Sigmoid colon (tissue), 6 donors: ENCODE measurements at regions not wholly inside any gene's neighbourhood (a gene's known extent, or its start where the extent isn't known, plus 50 kb on each side); places are given as distances from the start of the nearest gene placed in this dataset.

Source experiments
- DNase-seq: peaks from one replicate; pipeline ENCODE4 v3.0.0-alpha.2; 2019
- H3K27ac ChIP-seq, 4 donors: fragments of 200-600 bp; sonication (generic); one replicate each; pipeline ENCODE4 v1.5.1; 2016 to 2019; ENCODE audit warnings: mild to moderate bottlenecking in 1 of 4
- H3K27me3 ChIP-seq, 3 donors: fragments of 200-600 bp; sonication (generic); one replicate each; pipeline ENCODE4 v1.5.1; 2019; ENCODE audit warnings: mild to moderate bottlenecking in 1 of 3
- H3K36me3 ChIP-seq, 4 donors: fragments of 200-600 bp; sonication (generic); one replicate each; pipeline ENCODE4 v1.5.1; 2016 to 2019
- H3K4me1 ChIP-seq, 4 donors: fragments of 200-600 bp; sonication (generic); one replicate each; pipeline ENCODE4 v1.5.1; 2017 to 2019
- H3K4me3 ChIP-seq, 4 donors: fragments of 200-600 bp; sonication (generic); one replicate each; pipeline ENCODE4 v1.5.1; 2017 to 2019; ENCODE audit warnings: mild to moderate bottlenecking in 2 of 4, moderate library complexity in 1 of 4
- H3K9me3 ChIP-seq, 4 donors: fragments of 200-600 bp in 3 of 4; sonication (generic) in 3 of 4; one replicate each; pipeline versions ENCODE4 v1.5.1 to v1.6.1; 2013 to 2019
- EP300 ChIP-seq, 4 donors: sonication (generic); formaldehyde crosslinking; IDR thresholded peaks; one replicate each; pipeline ENCODE4 v1.6.1; 2017; ENCODE audit warnings: antibody characterized with exemption in 4 of 4
- POLR2A ChIP-seq, 2 donors: fragments of 450-650 bp; IDR thresholded peaks; one replicate each; pipeline ENCODE4 v1.6.1; 2016; ENCODE audit warnings: antibody characterized with exemption in 2 of 2, mild to moderate bottlenecking in 2 of 2, moderate library complexity in 2 of 2
- POLR2AphosphoS5 ChIP-seq, 4 donors: sonication (generic); formaldehyde crosslinking; IDR thresholded peaks; one replicate each; pipeline ENCODE4 v1.6.1; 2017; ENCODE audit warnings: antibody characterized with exemption in 4 of 4
- WGBS, 2 donors: extraction: QIAGEN DNeasy Blood & Tissue Kit; methylation state at CpG; one replicate each; pipeline ENCODE4 v1.1.7; 2013; 5-methylcytosine and 5-hydroxymethylcytosine counted together
- intact Hi-C: fragments of 100-400 bp; cut with DNase I; formaldehyde crosslinking; loops from one replicate; pipeline ENCODE4 v1.15.1; 2023
- TF ChIP-seq, protein P1 (sequence below), 4 experiments: fragments of 450-650 bp in 3 of 4; fragments of 200-600 bp in 1 of 4; IDR thresholded peaks; one replicate each; pipeline ENCODE4 v1.5.1; 2016 to 2019; ENCODE audit warnings: antibody characterized with exemption in 4 of 4, mild to moderate bottlenecking in 3 of 4, moderate library complexity in 2 of 4
- donor health status: healthy with polysubstance abuse.
- donor health status: healthy.

DNA sequence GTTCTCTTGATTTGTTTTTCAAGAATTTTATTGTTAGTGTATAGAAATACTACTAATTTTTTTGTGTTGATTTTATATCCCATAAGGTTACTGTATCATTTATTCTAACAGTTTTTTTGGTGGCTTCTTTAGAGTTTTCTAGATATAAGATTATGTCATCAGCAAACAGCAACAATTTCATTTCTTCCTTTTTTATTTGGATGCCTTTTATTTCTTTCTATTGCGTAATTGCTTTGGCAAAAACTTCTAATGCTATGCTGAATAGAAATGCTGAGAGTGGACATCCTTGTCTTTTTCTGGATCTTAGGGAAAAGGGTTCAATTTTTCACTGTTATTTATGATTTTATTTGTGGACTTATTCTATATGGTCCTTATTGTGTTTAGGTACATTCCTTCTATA, 298.8 kb downstream of the RPRM start:
- Histone ChIP-seq H3K4me3 (no peak overlapping the region), H3K27me3 (no peaks in the 10 kb centered on the region), H3K4me1 (no peaks in the 10 kb centered on the region), H3K27ac (no peak overlapping the region), H3K36me3 (no peaks in the 10 kb centered on the region), H3K9me3 (no peaks in the 10 kb centered on the region)
- no peak for DNase-seq
- intact Hi-C loops = no loop called here
- TF ChIP-seq EP300 (IDR thresholded peaks at IDR 0.05) = no peak
- WGBS, 2 donors = 93 to 97% methylated on average over 1 of the region's 1 CpG

- H3K36me3 ChIP-seq = no peaks in the 10 kb centered on the region
- no peaks in the 10 kb centered on the region for H3K27me3 ChIP-seq
- H3K9me3 ChIP-seq = peaks cover 0 to 2% (median 0%) of the 10 kb centered on the region in 4 donors
- intact Hi-C loops = no loop called here
- H3K4me1 ChIP-seq = peaks cover 0 to 3% (median 0%) of the 10 kb centered on the region in 4 donors
- no peak for DNase-seq
- no peak overlapping the region for H3K4me3 ChIP-seq
- H3K27ac ChIP-seq = no peak overlapping the region
- TF ChIP-seq, protein P1, sequence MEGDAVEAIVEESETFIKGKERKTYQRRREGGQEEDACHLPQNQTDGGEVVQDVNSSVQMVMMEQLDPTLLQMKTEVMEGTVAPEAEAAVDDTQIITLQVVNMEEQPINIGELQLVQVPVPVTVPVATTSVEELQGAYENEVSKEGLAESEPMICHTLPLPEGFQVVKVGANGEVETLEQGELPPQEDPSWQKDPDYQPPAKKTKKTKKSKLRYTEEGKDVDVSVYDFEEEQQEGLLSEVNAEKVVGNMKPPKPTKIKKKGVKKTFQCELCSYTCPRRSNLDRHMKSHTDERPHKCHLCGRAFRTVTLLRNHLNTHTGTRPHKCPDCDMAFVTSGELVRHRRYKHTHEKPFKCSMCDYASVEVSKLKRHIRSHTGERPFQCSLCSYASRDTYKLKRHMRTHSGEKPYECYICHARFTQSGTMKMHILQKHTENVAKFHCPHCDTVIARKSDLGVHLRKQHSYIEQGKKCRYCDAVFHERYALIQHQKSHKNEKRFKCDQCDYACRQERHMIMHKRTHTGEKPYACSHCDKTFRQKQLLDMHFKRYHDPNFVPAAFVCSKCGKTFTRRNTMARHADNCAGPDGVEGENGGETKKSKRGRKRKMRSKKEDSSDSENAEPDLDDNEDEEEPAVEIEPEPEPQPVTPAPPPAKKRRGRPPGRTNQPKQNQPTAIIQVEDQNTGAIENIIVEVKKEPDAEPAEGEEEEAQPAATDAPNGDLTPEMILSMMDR (IDR thresholded peaks at IDR 0.05) = no peak
- TF ChIP-seq POLR2A (IDR thresholded peaks at IDR 0.05) (no peak), POLR2AphosphoS5 (IDR thresholded peaks at IDR 0.05) (no peak), EP300 (IDR thresholded peaks at IDR 0.05) (no peak)
Observed at GRCh38 chr2:153169609-153170008, 309.0 kb downstream of the RPRM start.

- no peak overlapping the region for H3K27ac ChIP-seq
- intact Hi-C loops = no loop called here
- no peaks in the 10 kb centered on the region for H3K27me3 ChIP-seq
- no peak for DNase-seq
- no peaks in the 10 kb centered on the region for H3K4me1 ChIP-seq
- H3K4me3 ChIP-seq = no peak overlapping the region
- TF ChIP-seq POLR2AphosphoS5 (IDR thresholded peaks at IDR 0.05) (no peak), POLR2A (IDR thresholded peaks at IDR 0.05) (no peak), EP300 (IDR thresholded peaks at IDR 0.05) (no peak)
- TF ChIP-seq, protein P1 (IDR thresholded peaks at IDR 0.05) = no peak
- H3K9me3 ChIP-seq = no peaks in the 10 kb centered on the region
- H3K36me3 ChIP-seq = no peaks in the 10 kb centered on the region
Observed at GRCh38 chr2:153165021-153165420, 313.5 kb downstream of the RPRM start.

- TF ChIP-seq, protein P1 (IDR thresholded peaks at IDR 0.05) = peak; percentile 37 to 54 (median 48)
- TF ChIP-seq EP300 (IDR thresholded peaks at IDR 0.05) = no peak
- TF ChIP-seq POLR2A (IDR thresholded peaks at IDR 0.05) = no peak
- TF ChIP-seq POLR2AphosphoS5 (IDR thresholded peaks at IDR 0.05) = no peak
- no peak for DNase-seq
- 77% methylated on average over 2 of the region's 2 CpGs for WGBS, 2 donors
Observed at GRCh38 chr2:153163055-153163454, 315.5 kb downstream of the RPRM start.

GRCh38 chr2:153156743-153157142, 321.8 kb downstream of the RPRM start:
- Histone ChIP-seq H3K27me3 (no peaks in the 10 kb centered on the region), H3K9me3 (peaks cover 0 to 6% (median 0%) of the 10 kb centered on the region in 4 donors), H3K4me3 (no peak overlapping the region), H3K27ac (peak overlapping the region in 3 of 4 donors; percentile 34 to 66 (median 59)), H3K36me3 (no peaks in the 10 kb centered on the region), H3K4me1 (peaks cover 0 to 31% (median 9%) of the 10 kb centered on the region in 4 donors)
- DNase-seq = no peak
- intact Hi-C loops = loop anchor here (2.0 to 10.0 kb wide), 5 partner anchors 44 to 442 kb away; partner anchors contain the start of genes ARL6IP6 and PRPF40A
- WGBS, 2 donors = 71 to 83% methylated on average over 2 of the region's 2 CpGs
- peak in 3 of 4 donors; percentile 41 to 79 (median 62) for TF ChIP-seq EP300 (IDR thresholded peaks at IDR 0.05)
- peak; percentile 84 to 93 (median 88) for TF ChIP-seq POLR2AphosphoS5 (IDR thresholded peaks at IDR 0.05)
- no peak for TF ChIP-seq POLR2A (IDR thresholded peaks at IDR 0.05)

More at GRCh38 chr2:153163055-153163454, 315.5 kb downstream of the RPRM start:
- Histone ChIP-seq H3K9me3 (no peaks in the 10 kb centered on the region), H3K27me3 (no peaks in the 10 kb centered on the region), H3K36me3 (no peaks in the 10 kb centered on the region), H3K4me1 (peaks cover 0 to under 1% (median 0%) of the 10 kb centered on the region in 4 donors), H3K4me3 (no peak overlapping the region), H3K27ac (no peak overlapping the region)
- intact Hi-C loops = loop anchor here (2.0 to 5.0 kb wide), 2 partner anchors 316 to 354 kb away; partner anchors contain the start of gene RPRM

DNA sequence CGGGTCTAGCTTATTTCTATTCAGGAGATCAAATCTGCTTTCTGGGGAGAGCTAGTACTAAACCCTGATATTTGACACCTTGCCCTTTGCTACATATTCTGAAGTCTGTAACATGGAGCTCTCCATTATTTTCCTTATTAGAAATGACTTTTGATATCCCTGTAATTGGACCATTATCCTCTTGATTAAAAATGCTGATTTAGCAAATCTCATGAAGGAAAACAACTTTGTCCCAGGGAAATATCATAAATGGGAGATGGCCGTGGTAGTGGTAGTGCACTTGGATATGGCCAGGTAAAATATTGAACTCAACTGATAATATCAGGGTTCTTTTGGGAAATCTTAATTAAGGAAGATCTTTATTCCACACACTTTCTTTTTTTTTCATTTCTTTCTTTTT, 326.5 kb downstream of the RPRM start:
- Histone ChIP-seq H3K27ac (no peak overlapping the region), H3K9me3 (peaks cover 0 to 6% (median 0%) of the 10 kb centered on the region in 4 donors), H3K36me3 (no peaks in the 10 kb centered on the region), H3K4me1 (peaks cover 0 to 21% (median 2%) of the 10 kb centered on the region in 4 donors), H3K27me3 (no peaks in the 10 kb centered on the region), H3K4me3 (no peak overlapping the region)
- WGBS, 2 donors = 93 to 97% methylated on average over 2 of the region's 2 CpGs
- intact Hi-C loops = loop anchor here (10.0 kb wide), 1 partner anchor 437 kb away; the partner anchor contains the start of genes ARL6IP6 and PRPF40A
- DNase-seq = no peak
- TF ChIP-seq POLR2A (IDR thresholded peaks at IDR 0.05) = no peak
- TF ChIP-seq POLR2AphosphoS5 (IDR thresholded peaks at IDR 0.05) = no peak
